HG02973 (cell line): ENCODE measurements at regions not wholly inside any gene's neighbourhood (a gene's known extent, or its start where the extent isn't known, plus 50 kb on each side); places are given as distances from the start of the nearest gene placed in this dataset.
"Not testable (repeated sequence)": the region's sequence is repeated elsewhere in the genome, so short reads cannot be mapped to it uniquely, and the experiment has no call there.

Experiments
- ATAC-seq: cut with Tn5 transposase; IDR thresholded peaks from one replicate; pipeline ENCODE4 v1.9.1; 2021; ENCODE audit warnings: moderate library complexity; ENCODE audit not compliant: unreplicated experiment

DNA sequence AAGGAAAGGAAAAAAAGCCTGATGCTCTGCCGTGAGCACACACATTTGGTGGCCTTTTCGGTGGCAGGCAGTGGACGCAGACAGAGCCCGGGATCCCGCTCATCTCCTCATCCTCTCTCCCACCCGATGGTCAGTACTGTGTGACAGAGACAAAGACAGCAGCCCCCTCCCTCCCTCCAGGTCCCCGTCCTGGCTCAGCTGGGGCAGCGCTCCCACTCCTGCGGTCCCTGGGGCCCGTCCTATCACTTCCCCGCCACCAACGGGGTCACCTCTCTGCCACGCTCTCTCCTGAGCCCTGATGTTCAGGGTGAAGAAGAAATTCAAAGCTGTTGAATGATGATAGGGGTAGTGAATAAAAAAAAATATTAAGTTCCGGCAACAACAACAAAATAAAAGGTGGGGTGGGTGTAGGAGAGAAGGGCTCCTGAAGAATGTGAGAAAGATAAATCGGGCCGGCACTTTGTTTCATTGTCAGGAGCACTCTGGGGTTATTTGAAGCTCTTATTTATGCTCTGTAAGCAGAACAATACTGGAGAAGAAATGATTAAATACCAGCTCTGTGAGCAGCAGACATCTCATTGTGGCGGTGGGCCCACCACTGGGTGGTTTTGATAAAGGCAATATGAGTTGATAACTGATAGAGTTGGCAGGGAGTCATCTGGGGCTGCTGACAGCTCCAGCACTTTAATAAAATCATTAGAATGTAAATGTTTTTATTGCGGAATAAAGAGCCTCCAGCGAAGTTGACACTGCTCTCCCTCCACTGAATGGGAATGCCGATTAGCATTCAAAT is 417.7 kb downstream of the IRX1 start:
- ATAC-seq, result no peak

DNA sequence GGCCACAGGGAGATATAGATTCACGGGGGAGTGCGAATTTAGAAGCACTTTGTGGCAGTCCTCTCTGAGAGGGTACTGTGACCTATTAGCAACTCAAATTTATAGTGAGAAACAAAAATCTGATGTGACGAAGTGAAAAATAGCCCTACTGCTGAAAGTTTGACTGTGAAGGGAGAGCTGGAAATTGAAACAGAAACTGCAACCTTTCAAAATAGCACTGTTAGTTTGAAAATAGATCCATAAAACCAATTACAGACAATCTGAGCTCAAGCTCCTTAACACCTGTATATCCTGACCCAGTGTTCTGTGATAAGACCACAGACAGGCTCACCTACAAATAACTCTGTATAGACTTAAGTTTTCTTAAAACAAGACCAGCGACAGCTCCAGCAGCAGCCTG is 420.1 kb downstream of the IRX1 start:
- no peak for ATAC-seq

- no peak for ATAC-seq
Observed at GRCh38 chr5:4017076-4017803, 421.6 kb downstream of the IRX1 start.

DNA sequence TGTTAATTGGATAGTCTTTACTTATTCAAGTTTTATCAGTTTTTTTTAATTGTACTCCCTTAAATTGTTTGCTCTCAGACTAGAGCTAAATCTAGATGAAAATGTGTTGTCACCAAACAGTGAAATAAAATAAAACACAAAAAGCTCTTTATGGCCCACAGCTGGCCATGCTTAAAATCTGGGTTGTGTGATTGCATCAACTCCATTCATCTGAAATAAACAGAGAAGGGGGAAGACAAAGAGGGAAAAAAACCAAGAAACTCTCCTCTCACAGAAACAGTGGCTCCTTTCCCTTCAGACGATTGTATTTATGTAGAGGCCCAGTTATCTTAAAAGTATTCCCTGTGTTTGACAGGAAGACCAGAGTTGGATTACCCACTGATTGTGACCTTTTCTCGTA is 422.4 kb downstream of the IRX1 start:
- ATAC-seq, result no peak

- no peak for ATAC-seq
Observed at GRCh38 chr5:4019009-4019769, 423.6 kb downstream of the IRX1 start.

DNA sequence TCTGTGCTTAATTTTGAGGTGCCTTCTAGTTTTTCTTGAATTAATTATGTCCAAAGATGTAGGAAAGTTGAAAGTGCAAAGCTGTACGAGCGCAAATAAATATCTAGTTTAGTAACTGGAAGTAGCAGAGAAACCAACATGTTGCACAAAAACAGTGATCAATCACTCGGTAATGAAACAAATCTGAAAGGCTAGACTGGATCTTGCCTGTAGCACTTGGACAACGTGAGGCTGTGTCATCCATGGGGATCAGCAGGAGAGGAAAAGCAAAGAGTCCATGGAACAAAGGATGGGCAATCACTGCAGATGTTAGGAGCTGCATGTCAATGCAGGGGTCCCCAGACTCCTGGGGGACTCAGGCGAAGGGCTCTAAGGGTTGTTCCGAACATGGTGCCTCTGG is 424.2 kb downstream of the IRX1 start:
- ATAC-seq, result no peak

DNA sequence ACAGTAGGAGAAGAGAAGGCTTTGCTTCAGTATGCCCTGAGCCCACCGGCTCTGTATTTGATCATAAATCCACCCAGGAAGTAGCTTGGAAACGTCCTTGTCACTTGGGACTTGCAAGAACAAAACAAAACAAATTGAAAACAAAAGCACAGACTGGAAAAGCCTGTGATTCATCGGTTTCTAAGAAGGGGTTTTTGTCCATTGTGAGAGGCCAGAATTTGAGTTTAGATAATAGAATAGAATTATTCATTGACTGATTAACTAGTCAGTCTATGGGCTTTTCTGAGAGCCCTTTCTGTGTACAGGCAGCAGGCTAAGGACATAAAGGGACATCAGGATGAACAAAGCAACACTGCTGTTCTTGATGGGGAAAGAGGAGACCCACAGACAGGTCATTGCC is 424.8 kb downstream of the IRX1 start:
- ATAC-seq, result no peak

- ATAC-seq, result no peak
Observed at GRCh38 chr5:4022056-4022670, 426.5 kb downstream of the IRX1 start.

DNA sequence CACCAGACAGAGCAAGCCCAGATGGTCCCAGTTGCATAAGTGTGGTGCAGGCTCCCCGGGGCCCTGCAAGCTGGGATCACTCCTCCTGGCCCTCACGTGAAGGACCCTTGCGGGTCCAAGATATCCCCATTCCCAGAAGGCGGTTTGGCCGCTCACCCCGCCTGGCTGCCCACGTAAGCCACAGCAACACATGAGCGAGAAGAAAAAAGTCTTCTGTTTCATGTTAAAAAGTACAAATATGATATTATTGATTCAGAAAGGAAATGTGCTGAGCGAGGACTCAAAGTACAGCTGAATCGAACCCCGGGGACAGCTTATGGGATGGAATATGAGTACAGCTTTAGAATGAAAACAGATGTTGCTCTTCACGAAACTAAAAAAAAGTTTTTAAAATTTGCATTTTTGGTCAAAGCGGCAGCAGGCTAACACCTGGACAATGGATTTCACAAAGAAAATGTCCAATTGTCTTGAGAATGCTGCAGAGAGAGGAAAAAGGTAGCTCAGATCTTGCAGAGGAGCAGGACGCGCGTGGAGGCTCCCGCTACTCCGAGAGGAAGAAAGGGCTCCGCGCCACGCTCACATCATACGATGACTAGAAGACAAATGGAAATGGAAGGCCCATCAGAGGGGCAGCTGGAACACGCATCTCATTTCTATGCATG is 427.6 kb downstream of the IRX1 start:
- ATAC-seq, result no peak

- ATAC-seq, result no peak
Observed at GRCh38 chr5:4023753-4024335, 428.2 kb downstream of the IRX1 start.

GRCh38 chr5:4027088-4027734 is 431.6 kb downstream of the IRX1 start:
- no peak for ATAC-seq

GRCh38 chr5:4028384-4028783 is 432.8 kb downstream of the IRX1 start:
- no peak for ATAC-seq

GRCh38 chr5:4033546-4033945 is 437.9 kb downstream of the IRX1 start:
- ATAC-seq, result not testable (repeated sequence)

DNA sequence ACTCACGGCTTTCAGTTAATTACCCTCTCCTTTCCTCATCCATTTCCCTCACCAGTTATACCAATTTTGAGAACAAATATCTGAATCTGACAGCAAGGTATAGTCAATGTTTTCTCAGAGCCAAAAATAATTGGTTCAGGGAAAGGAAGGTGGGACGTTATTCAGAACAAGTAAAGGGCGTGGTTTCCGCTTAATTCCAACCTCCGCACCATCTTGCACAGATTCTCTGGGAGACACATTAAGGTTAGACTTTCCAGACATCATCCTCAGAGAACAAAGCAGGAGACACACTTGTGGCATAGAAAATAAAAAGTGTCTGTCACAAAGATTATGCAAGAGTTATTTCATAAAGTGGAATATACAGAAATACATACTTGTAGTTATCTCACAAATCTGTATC is 441.2 kb downstream of the IRX1 start:
- ATAC-seq, result no peak

DNA sequence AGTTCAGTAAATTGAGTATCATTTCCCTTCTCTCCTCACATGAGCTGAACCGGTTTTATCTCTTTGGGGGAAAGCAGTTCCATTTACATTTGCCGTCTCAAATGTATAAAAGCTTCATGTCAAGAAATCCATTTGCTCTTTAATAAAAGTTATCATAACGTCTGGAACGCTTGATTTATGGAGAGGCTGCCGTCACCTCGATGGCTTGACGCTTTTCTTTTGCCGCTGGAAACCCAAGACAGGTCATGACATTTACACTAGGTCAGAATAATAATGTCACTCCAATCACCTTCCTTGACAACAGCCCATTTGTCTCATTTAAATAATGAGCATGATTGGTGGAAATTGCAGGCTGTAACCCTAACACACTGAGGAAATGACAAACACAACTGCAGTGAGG is 443.4 kb downstream of the IRX1 start:
- no peak for ATAC-seq

DNA sequence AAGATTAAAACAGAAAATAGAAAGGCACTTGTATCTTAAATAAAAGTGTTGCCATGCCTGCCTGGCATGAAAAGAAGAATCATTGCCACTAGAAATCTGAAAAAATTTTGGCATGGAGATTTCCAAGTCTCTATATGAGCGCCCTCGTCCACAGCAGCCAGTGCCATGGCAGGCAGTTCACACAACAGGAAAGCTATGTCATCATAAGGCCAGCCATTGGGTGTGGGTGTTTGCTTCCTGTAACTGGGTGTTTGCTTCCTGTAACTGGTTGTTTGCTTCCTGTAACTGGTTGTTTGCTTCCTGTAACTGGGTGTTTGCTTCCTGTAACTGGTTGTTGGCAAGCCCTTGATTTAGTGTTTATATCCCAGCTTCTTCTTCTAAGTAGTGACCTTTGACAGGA is 446.7 kb downstream of the IRX1 start:
- no peak for ATAC-seq

DNA sequence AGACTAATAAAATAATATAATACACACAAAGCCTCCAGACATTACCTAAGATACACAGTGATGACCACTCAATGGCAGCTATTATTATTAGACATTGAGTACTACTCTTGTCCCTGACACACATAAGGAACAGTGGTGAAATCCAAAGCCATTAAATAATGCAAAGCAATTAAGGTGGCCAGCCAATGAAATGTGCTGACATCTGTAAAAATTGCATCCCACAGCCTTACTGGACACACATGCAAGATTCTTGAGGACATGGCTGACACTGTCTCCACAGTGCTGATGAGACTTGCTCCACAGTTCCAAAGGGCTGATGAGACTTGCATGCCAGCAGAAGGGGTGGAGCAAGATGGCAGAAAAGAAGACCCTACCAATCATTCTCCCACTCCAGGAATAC is 447.5 kb downstream of the IRX1 start:
- ATAC-seq, result no peak

GRCh38 chr5:4044881-4045280 is 449.2 kb downstream of the IRX1 start:
- ATAC-seq, result no peak

DNA sequence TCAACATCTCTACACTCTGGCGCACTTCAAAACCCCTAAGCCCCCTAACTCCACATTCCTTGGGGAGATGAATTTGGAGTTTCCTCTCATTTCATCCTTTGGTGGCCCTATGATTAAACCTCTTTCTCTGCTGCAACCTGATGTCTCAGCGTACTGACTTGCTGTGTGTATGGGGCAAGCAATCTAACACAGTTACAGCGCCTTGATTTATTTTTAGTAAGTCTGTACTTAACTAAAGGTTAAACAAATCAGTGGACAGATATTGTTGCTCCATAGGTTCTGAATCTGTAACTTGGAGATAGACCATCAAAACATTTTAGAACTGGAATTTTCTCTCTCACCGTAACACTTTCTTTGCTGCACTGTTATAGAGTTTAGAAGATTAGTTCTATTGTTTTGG is 452.8 kb downstream of the IRX1 start:
- ATAC-seq, result no peak

- no peak for ATAC-seq
Observed at GRCh38 chr5:4050203-4050602, 454.6 kb downstream of the IRX1 start.
